H1 (cell line): ENCODE measurements at regions not wholly inside any gene's neighbourhood (a gene's known extent, or its start where the extent isn't known, plus 50 kb on each side); places are given as distances from the start of the nearest gene placed in this dataset.

Experiments
- CTCF ChIA-PET: fragments of 300-600 bp; sonication (Branson Sonifier 250); formaldehyde crosslinking; loops from one replicate; lab custom pipeline; 2021; ENCODE audit not compliant: partially characterized antibody; lab: Charles Lee
- POLR2A ChIA-PET: fragments of 300-600 bp; sonication (Branson Sonifier 250); formaldehyde crosslinking; loops from one replicate; lab custom pipeline; 2021; ENCODE audit warnings: inconsistent platforms; ENCODE audit not compliant: partially characterized antibody; lab: Charles Lee
- DNase-seq, 2 experiments: peaks; one replicate each; pipeline versions ENCODE4 v3.0.0 to v3.0.0-alpha.2; 2010 to 2022; ENCODE audit warnings: low spot score in 2 of 2, low read depth in 1 of 2, mixed read lengths in 1 of 2
- FAIRE-seq: peaks from 2 replicates; lab custom pipeline; 2011; peaks lifted over from hg19 to GRCh38; lab: Jason Lieb, UNC
- H2AFZ ChIP-seq: 2 replicates; pipeline ENCODE4 v1.8.1; 2012; ENCODE audit warnings: low read length, inconsistent platforms
- H2AK5ac ChIP-seq: 2 replicates; pipeline ENCODE4 v1.6.1; 2013; ENCODE audit warnings: low read depth, low read length
- H2BK120ac ChIP-seq: replicated peaks from 2 replicates; pipeline ENCODE3; 2013; ENCODE audit warnings: low read depth, low read length, inconsistent platforms
- H2BK12ac ChIP-seq: 2 replicates; pipeline ENCODE4 v1.6.1; 2013; ENCODE audit warnings: low read depth, low read length
- H2BK15ac ChIP-seq: 2 replicates; pipeline ENCODE4 v1.6.1; 2013; ENCODE audit warnings: low read length
- H2BK20ac ChIP-seq: 2 replicates; pipeline ENCODE4 v1.6.1; 2013; ENCODE audit warnings: low read length
- H2BK5ac ChIP-seq: 2 replicates; pipeline ENCODE4 v1.6.1; 2013; ENCODE audit warnings: low read depth, low read length
- H3K14ac ChIP-seq: 2 replicates; pipeline ENCODE4 v1.6.1; 2013; ENCODE audit warnings: inconsistent platforms; ENCODE audit not compliant: insufficient read length
- H3K18ac ChIP-seq: 2 replicates; pipeline ENCODE4 v1.6.1; 2013; ENCODE audit warnings: low read length; ENCODE audit errors: extremely low read depth
- H3K23ac ChIP-seq: 2 replicates; pipeline ENCODE4 v1.6.1; 2013; ENCODE audit warnings: inconsistent platforms; ENCODE audit not compliant: insufficient read length
- H3K23me2 ChIP-seq: 2 replicates; pipeline ENCODE4 v1.6.1; 2013; ENCODE audit warnings: low read depth, low read length
- H3K27ac ChIP-seq: 2 replicates; pipeline ENCODE4 v1.6.1; 2011; ENCODE audit warnings: low read depth, low read length, inconsistent platforms
- H3K27me3 ChIP-seq, 4 experiments: replicated peaks in 1 of 4; 1 replicate in 1 of 4; 2 replicates in 3 of 4; pipeline versions ENCODE4 v1.6.1 to v1.8.1; 2011 to 2013; ENCODE audit warnings: low read length in 3 of 4, mild to moderate bottlenecking in 3 of 4, inconsistent platforms in 2 of 4, mixed read lengths in 2 of 4, moderate library complexity in 1 of 4; ENCODE audit not compliant: control insufficient read depth in 3 of 4, insufficient read depth in 3 of 4; ENCODE audit errors: extremely low read depth in 1 of 4
- H3K36me3 ChIP-seq, 4 experiments: 2 replicates each; pipeline versions ENCODE4 v1.6.1 to v1.8.1; 2011 to 2013; ENCODE audit warnings: mild to moderate bottlenecking in 4 of 4, low read length in 3 of 4, moderate library complexity in 2 of 4, control low read depth in 1 of 4, inconsistent platforms in 1 of 4; ENCODE audit not compliant: insufficient read depth in 4 of 4, control insufficient read depth in 2 of 4
- H3K4ac ChIP-seq: replicated peaks from 2 replicates; pipeline ENCODE3; 2013; ENCODE audit warnings: low read length, low read depth, mixed read lengths, inconsistent platforms; ENCODE audit not compliant: insufficient read length
- H3K4me1 ChIP-seq, 4 experiments: replicated peaks in 1 of 4; 1 replicate in 1 of 4; 2 replicates in 3 of 4; pipeline versions ENCODE4 v1.6.1 to v1.8.1; 2011 to 2013; ENCODE audit warnings: low read length in 3 of 4, inconsistent platforms in 2 of 4, mixed read lengths in 1 of 4; ENCODE audit not compliant: insufficient read depth in 4 of 4, control insufficient read depth in 3 of 4
- H3K4me2 ChIP-seq, 2 experiments: 2 replicates each; pipeline versions ENCODE4 v1.6.1 to v1.8.1; 2011 to 2013; ENCODE audit warnings: low read depth in 2 of 2, low read length in 2 of 2, control low read depth in 1 of 2, inconsistent platforms in 1 of 2, mild to moderate bottlenecking in 1 of 2; ENCODE audit not compliant: insufficient read depth in 1 of 2
- H3K4me3 ChIP-seq, 4 experiments: fragments of 200-600, 300-600 bp in 1 of 4; sonication (generic), shearing (Covaris generic), sonication (Bioruptor Twin) in 1 of 4; 2 replicates each; pipeline versions ENCODE4 v1.5.1 to v1.8.1; 2011 to 2016; ENCODE audit warnings: low read length in 4 of 4, low read depth in 3 of 4, control low read depth in 2 of 4, inconsistent platforms in 2 of 4, mild to moderate bottlenecking in 2 of 4, mixed read lengths in 1 of 4, moderate library complexity in 1 of 4; ENCODE audit not compliant: insufficient read depth in 2 of 4; ENCODE audit errors: extremely low read depth in 1 of 4
- H3K56ac ChIP-seq: replicated peaks from 2 replicates; pipeline ENCODE3; 2013; ENCODE audit warnings: low read depth, mild to moderate bottlenecking, mixed read lengths, low read length, inconsistent platforms; ENCODE audit not compliant: insufficient read length
- H3K79me1 ChIP-seq: 2 replicates; pipeline ENCODE4 v1.6.1; 2013; ENCODE audit warnings: low read depth, low read length, control low read depth
- H3K79me2 ChIP-seq, 2 experiments: 2 replicates each; pipeline versions ENCODE4 v1.6.1 to v1.8.1; 2012 to 2013; ENCODE audit warnings: low read length in 2 of 2, mild to moderate bottlenecking in 2 of 2, inconsistent platforms in 1 of 2; ENCODE audit not compliant: insufficient read depth in 2 of 2, control insufficient read depth in 1 of 2
- H3K9ac ChIP-seq, 4 experiments: replicated peaks in 1 of 4; 1 replicate in 1 of 4; 2 replicates in 3 of 4; pipeline versions ENCODE4 v1.6.1 to v1.8.1; 2011 to 2013; ENCODE audit warnings: low read depth in 3 of 4, low read length in 3 of 4, control low read depth in 2 of 4, mild to moderate bottlenecking in 2 of 4, moderate library complexity in 2 of 4, inconsistent platforms in 1 of 4; ENCODE audit errors: extremely low read depth in 1 of 4
- H3K9me3 ChIP-seq, 2 experiments: 2 replicates each; pipeline versions ENCODE4 v1.6.1 to v1.8.1; 2012 to 2013; ENCODE audit warnings: mild to moderate bottlenecking in 2 of 2, moderate library complexity in 2 of 2, control low read depth in 1 of 2, inconsistent platforms in 1 of 2, low read depth in 1 of 2, low read length in 1 of 2, mixed read lengths in 1 of 2; ENCODE audit not compliant: insufficient read depth in 2 of 2
- H4K20me1 ChIP-seq, 2 experiments: replicated peaks in 1 of 2; 2 replicates each; pipeline versions ENCODE3 to v1.8.1; 2011 to 2013; ENCODE audit warnings: inconsistent platforms in 2 of 2, low read length in 2 of 2, mild to moderate bottlenecking in 1 of 2; ENCODE audit not compliant: insufficient read depth in 2 of 2, control insufficient read depth in 1 of 2
- H4K5ac ChIP-seq: 2 replicates; pipeline ENCODE4 v1.6.1; 2013; ENCODE audit warnings: low read length, low read depth, mixed read lengths, inconsistent platforms; ENCODE audit not compliant: insufficient read length
- H4K8ac ChIP-seq: 2 replicates; pipeline ENCODE4 v1.8.0; 2013; ENCODE audit warnings: mild to moderate bottlenecking, moderate library complexity, low read length, inconsistent platforms; ENCODE audit not compliant: insufficient read depth; ENCODE audit errors: extremely low read depth
- H4K91ac ChIP-seq: replicated peaks from 2 replicates; pipeline ENCODE3; 2013; ENCODE audit warnings: low read length, mixed read lengths, inconsistent platforms; ENCODE audit not compliant: insufficient read length
- ATF3 ChIP-seq: IDR thresholded peaks from 2 replicates; pipeline ENCODE4 v1.6.1; 2011; ENCODE audit warnings: low read depth, mild to moderate bottlenecking, low read length; ENCODE audit not compliant: insufficient read depth
- CEBPB ChIP-seq: IDR thresholded peaks from 2 replicates; pipeline ENCODE4 v1.6.1; 2012; ENCODE audit warnings: low read depth, low read length
- E2F6 ChIP-seq: IDR thresholded peaks from 2 replicates; pipeline ENCODE4 v1.6.1; 2012; ENCODE audit warnings: inconsistent platforms
- HDAC2 ChIP-seq, 2 experiments: fragments of 300-600 bp in 1 of 2; sonication (generic) in 1 of 2; IDR thresholded peaks; 2 replicates each; pipeline ENCODE4 v1.6.1; 2011 to 2012; ENCODE audit warnings: low read depth in 2 of 2, low read length in 2 of 2, mild to moderate bottlenecking in 2 of 2, moderate library complexity in 2 of 2, borderline replicate concordance in 1 of 2, inconsistent platforms in 1 of 2
- HDAC6 ChIP-seq: IDR thresholded peaks from one replicate; pipeline ENCODE4 v1.7.1; 2012; ENCODE audit warnings: low read depth, mild to moderate bottlenecking, inconsistent platforms, low read length, moderate library complexity
- KDM1A ChIP-seq: fragments of 200-600, 300-600 bp; sonication (generic); IDR thresholded peaks from 2 replicates; pipeline ENCODE4 v1.7.1; 2016; ENCODE audit warnings: mild to moderate bottlenecking, low read length, borderline replicate concordance
- KDM4A ChIP-seq: IDR thresholded peaks from one replicate; pipeline ENCODE4 v1.7.1; 2012; ENCODE audit warnings: low read depth, mild to moderate bottlenecking, moderate library complexity, low read length, inconsistent platforms; ENCODE audit not compliant: severe bottlenecking
- NANOG ChIP-seq: IDR thresholded peaks from 2 replicates; pipeline ENCODE4 v1.6.1; 2011; ENCODE audit warnings: low read length, low read depth, mild to moderate bottlenecking, inconsistent platforms; ENCODE audit not compliant: insufficient read depth, poor library complexity, severe bottlenecking
- POLR2AphosphoS5 ChIP-seq: IDR thresholded peaks from 2 replicates; pipeline ENCODE4 v1.6.1; 2011; ENCODE audit warnings: low read depth, low read length
- RBBP5 ChIP-seq: IDR thresholded peaks from 2 replicates; pipeline ENCODE4 v1.7.1; 2012; ENCODE audit warnings: low read depth, mild to moderate bottlenecking, inconsistent platforms, low read length, moderate library complexity, borderline replicate concordance
- RNF2 ChIP-seq: fragments of 200-900, 300-1000 bp; sonication (generic); IDR thresholded peaks from 2 replicates; pipeline ENCODE4 v1.7.1; 2016; ENCODE audit warnings: borderline replicate concordance, low read depth, mild to moderate bottlenecking, antibody characterized with exemption, low read length; ENCODE audit not compliant: poor library complexity, severe bottlenecking; ENCODE audit errors: missing control alignments
- SIX5 ChIP-seq: IDR thresholded peaks from 2 replicates; pipeline ENCODE4 v1.6.1; 2011; ENCODE audit warnings: mild to moderate bottlenecking, low read depth, low read length
- SUZ12 ChIP-seq: fragments of 200-600 bp; sonication (generic); IDR thresholded peaks from 2 replicates; pipeline ENCODE4 v1.6.1; 2012; ENCODE audit warnings: mild to moderate bottlenecking, inconsistent platforms, low read length, moderate library complexity, mixed read lengths
- WGBS, 2 experiments: shearing (Covaris generic) in 1 of 2; methylation state at CpG; one replicate each; pipeline versions ENCODE4 v1.1.6 to v1.1.7; 2013 to 2015; ENCODE audit warnings: low lambda C conversion rate in 2 of 2, mixed read lengths in 2 of 2, inconsistent platforms in 1 of 2, low coverage in 1 of 2, missing lambda C conversion rate in 1 of 2; ENCODE audit not compliant: insufficient replicate concordance in 2 of 2, insufficient coverage in 1 of 2, insufficient read length in 1 of 2; ENCODE audit errors: extremely low coverage in 1 of 2, missing lambda C conversion rate in 1 of 2; 5-methylcytosine and 5-hydroxymethylcytosine counted together

- no peak overlapping the region for H2BK120ac ChIP-seq
- no peak overlapping the region for H3K4ac ChIP-seq
- DNase-seq, result no peak
- no peak overlapping the region for H2BK12ac ChIP-seq
- H3K4me2 ChIP-seq, result no peak overlapping the region
- H2AFZ ChIP-seq, result no peak overlapping the region
- H3K27ac ChIP-seq, result no peak overlapping the region
- CTCF ChIA-PET, result interaction anchor here (1.0 kb wide), 1 partner anchor 25 kb away, joined by 3 read pairs; no protein-coding TSS in a partner anchor
- FAIRE-seq, result no peak
- H3K14ac ChIP-seq, result no peak overlapping the region
- H3K56ac ChIP-seq, result no peak overlapping the region
- H3K27me3 ChIP-seq, result no peaks in the 10 kb centered on the region; a peak in 1 of 7 replicates
- H3K9ac ChIP-seq, result no peak overlapping the region; a peak in 1 of 7 replicates
- no peaks in the 10 kb centered on the region; a peak in 1 of 7 replicates for H3K4me1 ChIP-seq
- H3K9me3 ChIP-seq, result no peaks in the 10 kb centered on the region
- H3K36me3 ChIP-seq, result no peaks in the 10 kb centered on the region
- H2BK20ac ChIP-seq, result no peak overlapping the region
- H2AK5ac ChIP-seq, result no peak overlapping the region
- no peaks in the 10 kb centered on the region for H3K23me2 ChIP-seq
- no peak overlapping the region for H4K8ac ChIP-seq
- H3K4me3 ChIP-seq, result no peak overlapping the region
- POLR2A ChIA-PET, result no interaction called here
- H3K79me2 ChIP-seq, result no peaks in the 10 kb centered on the region
- no peak overlapping the region for H2BK15ac ChIP-seq
- H3K23ac ChIP-seq, result no peak overlapping the region
- no peaks in the 10 kb centered on the region for H4K20me1 ChIP-seq
- no peak overlapping the region for H4K5ac ChIP-seq
- H2BK5ac ChIP-seq, result no peak overlapping the region
- no peak overlapping the region for H3K18ac ChIP-seq
- WGBS, 2 experiments, result 97% methylated on average over 3 of the region's 3 CpGs; no CpG with 5 or more reads in 1 of the 2 experiments
- H3K79me1 ChIP-seq, result no peaks in the 10 kb centered on the region
- no peak overlapping the region for H4K91ac ChIP-seq
- TF ChIP-seq HDAC2 (IDR thresholded peaks at IDR 0.05; ENCODE audit: borderline replicate concordance in 1 of 2, low read depth in 2 of 2, low read length in 2 of 2), result no peak
- no peak for TF ChIP-seq KDM4A
- no peak for TF ChIP-seq ATF3
- no peak for TF ChIP-seq RBBP5
- TF ChIP-seq POLR2AphosphoS5, result no peak
- no peak for TF ChIP-seq HDAC6
- no peak for TF ChIP-seq SUZ12
- no peak for TF ChIP-seq CEBPB
- TF ChIP-seq SIX5, result no peak
- TF ChIP-seq E2F6, result no peak
- no peak for TF ChIP-seq RNF2
- no peak for TF ChIP-seq NANOG
- no peak for TF ChIP-seq KDM1A
Observed at GRCh38 chr2:23215016-23215415, 170.0 kb upstream of the KLHL29 start.
